ENCODE measurements at regions not wholly inside any gene's neighbourhood (a gene's known extent, or its start where the extent isn't known, plus 50 kb on each side); places are given as distances from the start of the nearest gene placed in this dataset.

- no peak overlapping the region for H3K9ac ChIP-seq
- H3K27me3 Mint-ChIP-seq (ENCODE audit: insufficient read depth, low read depth), result peaks cover 4% of the 10 kb centered on the region
- no peaks in the 10 kb centered on the region for H4K20me1 ChIP-seq (ENCODE audit: low read depth)
- H3K27me3 ChIP-seq, result no peaks in the 10 kb centered on the region
- H3F3A ChIP-seq (ENCODE audit: low read depth), result peaks cover 4% of the 10 kb centered on the region
- no peak overlapping the region for H3K27ac Mint-ChIP-seq
- H3K9me3 Mint-ChIP-seq, result peaks cover 7% of the 10 kb centered on the region
- no peaks in the 10 kb centered on the region for H3K36me3 Mint-ChIP-seq
- peaks cover 3% of the 10 kb centered on the region for H3K4me1 ChIP-seq
- TF ChIP-seq EZH2 (IDR thresholded peaks at IDR 0.05) (no peak), EZH2phosphoT487 (IDR thresholded peaks at IDR 0.05) (no peak)
- H3K79me2 ChIP-seq (ENCODE audit: low read depth), result no peaks in the 10 kb centered on the region
- H3K36me3 ChIP-seq, result no peaks in the 10 kb centered on the region
- no peak for DNase-seq (ENCODE audit: low spot score)
- H3K4me2 ChIP-seq, result no peak overlapping the region
- H3K27ac ChIP-seq, result no peak overlapping the region
- no peaks in the 10 kb centered on the region for H3K9me3 ChIP-seq (ENCODE audit: low read depth)
- no peak overlapping the region for H3K4me3 Mint-ChIP-seq
- H3K4me1 Mint-ChIP-seq, result peaks cover 8% of the 10 kb centered on the region
- no peak overlapping the region for H3K4me3 ChIP-seq
- no peak overlapping the region for H2AFZ ChIP-seq (replicated peaks)
Observed at GRCh38 chr12:128076188-128076587, 190.8 kb upstream of the TMEM132C start.

GRCh38 chr12:128077211-128077916, 189.6 kb upstream of the TMEM132C start:
- H3K36me3 Mint-ChIP-seq, result no peaks in the 10 kb centered on the region
- peaks cover 7% of the 10 kb centered on the region for H3K9me3 Mint-ChIP-seq

GRCh38 chr12:128077917-128078298, 189.1 kb upstream of the TMEM132C start:
- Histone ChIP-seq H3F3A (ENCODE audit: low read depth) (peaks cover 4% of the 10 kb centered on the region), H3K4me2 (no peak overlapping the region), H3K4me1 (peaks cover 3% of the 10 kb centered on the region), H3K79me2 (ENCODE audit: low read depth) (no peaks in the 10 kb centered on the region), H3K27ac (no peak overlapping the region), H3K27me3 (no peaks in the 10 kb centered on the region), H3K36me3 (no peaks in the 10 kb centered on the region), H4K20me1 (ENCODE audit: low read depth) (no peaks in the 10 kb centered on the region), H3K9ac (no peak overlapping the region), H2AFZ (replicated peaks) (no peak overlapping the region), H3K4me3 (no peak overlapping the region), H3K9me3 (ENCODE audit: low read depth) (no peaks in the 10 kb centered on the region)
- no peak for DNase-seq (ENCODE audit: low spot score)
- no peak for TF ChIP-seq CTCF (IDR thresholded peaks at IDR 0.05)
- no peak for TF ChIP-seq EZH2 (IDR thresholded peaks at IDR 0.05)
- no peak for TF ChIP-seq EZH2phosphoT487 (IDR thresholded peaks at IDR 0.05)
- peaks cover 7% of the 10 kb centered on the region for H3K9me3 Mint-ChIP-seq
- H3K4me1 Mint-ChIP-seq, result peaks cover 8% of the 10 kb centered on the region
- peaks cover 4% of the 10 kb centered on the region for H3K27me3 Mint-ChIP-seq (ENCODE audit: insufficient read depth, low read depth)
- H3K27ac Mint-ChIP-seq, result no peak overlapping the region
- no peak overlapping the region for H3K4me3 Mint-ChIP-seq
- H3K36me3 Mint-ChIP-seq, result no peaks in the 10 kb centered on the region

More at GRCh38 chr12:128077211-128077916, 189.6 kb upstream of the TMEM132C start:
- Histone ChIP-seq H3K27ac (no peak overlapping the region), H3K79me2 (ENCODE audit: low read depth) (no peaks in the 10 kb centered on the region), H4K20me1 (ENCODE audit: low read depth) (no peaks in the 10 kb centered on the region), H3K4me3 (no peak overlapping the region), H2AFZ (replicated peaks) (no peak overlapping the region), H3K9me3 (ENCODE audit: low read depth) (no peaks in the 10 kb centered on the region), H3K4me1 (peaks cover 3% of the 10 kb centered on the region), H3K4me2 (no peak overlapping the region), H3K27me3 (no peaks in the 10 kb centered on the region), H3F3A (ENCODE audit: low read depth) (peaks cover 4% of the 10 kb centered on the region), H3K9ac (no peak overlapping the region), H3K36me3 (no peaks in the 10 kb centered on the region)
- no peak for TF ChIP-seq EZH2 (IDR thresholded peaks at IDR 0.05)
- TF ChIP-seq CTCF (IDR thresholded peaks at IDR 0.05), result no peak
- no peak for TF ChIP-seq EZH2phosphoT487 (IDR thresholded peaks at IDR 0.05)
- no peak overlapping the region for H3K4me3 Mint-ChIP-seq
- peaks cover 8% of the 10 kb centered on the region for H3K4me1 Mint-ChIP-seq
- H3K27me3 Mint-ChIP-seq (ENCODE audit: insufficient read depth, low read depth), result peaks cover 4% of the 10 kb centered on the region
- H3K27ac Mint-ChIP-seq, result no peak overlapping the region
- DNase-seq (ENCODE audit: low spot score), result no peak

- Mint-ChIP-seq H3K4me3 (no peak overlapping the region), H3K4me1 (peaks cover 8% of the 10 kb centered on the region)
Observed at GRCh38 chr12:128078301-128078971, 188.5 kb upstream of the TMEM132C start.

More at GRCh38 chr12:128078301-128078971, 188.5 kb upstream of the TMEM132C start:
- Mint-ChIP-seq H3K9me3 (peaks cover 7% of the 10 kb centered on the region), H3K27me3 (ENCODE audit: insufficient read depth, low read depth) (peaks cover 7% of the 10 kb centered on the region), H3K27ac (no peak overlapping the region), H3K36me3 (no peaks in the 10 kb centered on the region)
- Histone ChIP-seq H3K9ac (no peak overlapping the region), H3K27ac (no peak overlapping the region), H3K9me3 (ENCODE audit: low read depth) (no peaks in the 10 kb centered on the region), H3F3A (ENCODE audit: low read depth) (peaks cover 4% of the 10 kb centered on the region), H4K20me1 (ENCODE audit: low read depth) (no peaks in the 10 kb centered on the region), H2AFZ (replicated peaks) (peak overlapping the region; percentile 47), H3K79me2 (ENCODE audit: low read depth) (no peaks in the 10 kb centered on the region), H3K4me3 (no peak overlapping the region), H3K36me3 (no peaks in the 10 kb centered on the region), H3K27me3 (no peaks in the 10 kb centered on the region), H3K4me1 (peaks cover 3% of the 10 kb centered on the region), H3K4me2 (peak overlapping the region; percentile 27)
- peak; percentile 44 for DNase-seq (ENCODE audit: low spot score)
- TF ChIP-seq EZH2 (IDR thresholded peaks at IDR 0.05) (no peak), CTCF (IDR thresholded peaks at IDR 0.05) (no peak), EZH2phosphoT487 (IDR thresholded peaks at IDR 0.05) (no peak)
